Activated naive CD4-positive, alpha-beta T cell treated with anti-CD3 and anti-CD28 coated beads for 36 hours (primary cell): ENCODE measurements at regions not wholly inside any gene's neighbourhood (a gene's known extent, or its start where the extent isn't known, plus 50 kb on each side); places are given as distances from the start of the nearest gene placed in this dataset.

Source experiments
- CTCF ChIA-PET: fragments of 350-600 bp; sonication (Branson Sonifier 250); formaldehyde crosslinking; loops from one replicate; lab custom pipeline; 2021; ENCODE audit warnings: antibody characterized with exemption; lab: Charles Lee
- DNase-seq: peaks from one replicate; pipeline ENCODE4 v3.0.0-alpha.2; 2020
- H3K27ac Mint-ChIP-seq: one replicate; pipeline ENCODE4 v1.8.0; 2021; ENCODE audit warnings: mild to moderate bottlenecking, mixed read lengths
- H3K27me3 Mint-ChIP-seq: one replicate; pipeline ENCODE4 v1.8.0; 2021; ENCODE audit warnings: low read depth, mixed read lengths
- H3K36me3 Mint-ChIP-seq: one replicate; pipeline ENCODE4 v1.8.0; 2021; ENCODE audit warnings: low read depth, mixed read lengths
- H3K4me1 Mint-ChIP-seq: one replicate; pipeline ENCODE4 v1.8.0; 2021; ENCODE audit warnings: low read depth, mixed read lengths
- H3K4me3 Mint-ChIP-seq: one replicate; pipeline ENCODE4 v1.8.0; 2021; ENCODE audit warnings: mild to moderate bottlenecking, moderate library complexity, mixed read lengths
- H3K9me3 Mint-ChIP-seq: one replicate; pipeline ENCODE4 v1.8.0; 2021; ENCODE audit warnings: mixed read lengths
- intact Hi-C: fragments of 100-400 bp; cut with micrococcal nuclease; formaldehyde crosslinking; loops from one replicate; pipeline ENCODE4 v1.15.1; 2023

- Mint-ChIP-seq H3K4me1 (peaks cover 8% of the 10 kb centered on the region), H3K27ac (no peak overlapping the region), H3K4me3 (no peak overlapping the region), H3K9me3 (no peaks in the 10 kb centered on the region), H3K27me3 (no peaks in the 10 kb centered on the region), H3K36me3 (no peaks in the 10 kb centered on the region)
- intact Hi-C loops = no loop called here
- CTCF ChIA-PET = interaction anchor here (0.5 to 1.1 kb wide), 2 partner anchors 16 to 621 kb away, joined by 3 to 5 read pairs; no protein-coding TSS in a partner anchor
- DNase-seq = no peak
Measured at GRCh38 chr2:43078301-43078700, 148.1 kb downstream of the ZFP36L2 start.

GRCh38 chr2:43077876-43078275 is 148.5 kb downstream of the ZFP36L2 start:
- Mint-ChIP-seq H3K9me3 (no peaks in the 10 kb centered on the region), H3K27me3 (no peaks in the 10 kb centered on the region), H3K4me1 (peaks cover 8% of the 10 kb centered on the region), H3K4me3 (no peak overlapping the region), H3K36me3 (no peaks in the 10 kb centered on the region), H3K27ac (no peak overlapping the region)
- intact Hi-C loops = no loop called here
- DNase-seq = no peak
- CTCF ChIA-PET = interaction anchor here (0.5 to 1.1 kb wide), 2 partner anchors 16 to 621 kb away, joined by 3 to 5 read pairs; no protein-coding TSS in a partner anchor

DNA sequence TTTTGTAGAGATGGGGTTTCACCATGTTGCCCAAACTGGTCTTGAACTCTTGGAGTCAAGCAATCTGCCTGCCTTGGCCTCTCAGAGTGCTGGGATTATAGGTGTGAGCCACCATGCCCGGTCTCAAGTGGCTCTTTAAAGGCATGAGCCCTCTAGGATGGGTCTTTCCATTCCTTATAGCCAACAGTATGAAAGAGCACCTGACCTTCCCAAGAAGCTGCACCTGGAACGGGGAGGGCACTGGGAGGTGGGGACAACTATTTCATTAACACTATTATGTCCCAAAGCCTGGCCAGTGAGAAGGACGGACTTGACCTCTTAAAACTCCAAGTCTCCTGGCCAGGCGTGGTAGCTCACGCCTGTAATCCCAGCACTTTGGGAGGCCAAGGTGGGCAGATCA is 149.7 kb downstream of the ZFP36L2 start:
- Mint-ChIP-seq H3K27ac (no peak overlapping the region), H3K36me3 (no peaks in the 10 kb centered on the region), H3K9me3 (no peaks in the 10 kb centered on the region), H3K27me3 (no peaks in the 10 kb centered on the region), H3K4me1 (peaks cover 8% of the 10 kb centered on the region), H3K4me3 (no peak overlapping the region)
- intact Hi-C loops = no loop called here
- CTCF ChIA-PET = no interaction called here
- no peak for DNase-seq

DNA sequence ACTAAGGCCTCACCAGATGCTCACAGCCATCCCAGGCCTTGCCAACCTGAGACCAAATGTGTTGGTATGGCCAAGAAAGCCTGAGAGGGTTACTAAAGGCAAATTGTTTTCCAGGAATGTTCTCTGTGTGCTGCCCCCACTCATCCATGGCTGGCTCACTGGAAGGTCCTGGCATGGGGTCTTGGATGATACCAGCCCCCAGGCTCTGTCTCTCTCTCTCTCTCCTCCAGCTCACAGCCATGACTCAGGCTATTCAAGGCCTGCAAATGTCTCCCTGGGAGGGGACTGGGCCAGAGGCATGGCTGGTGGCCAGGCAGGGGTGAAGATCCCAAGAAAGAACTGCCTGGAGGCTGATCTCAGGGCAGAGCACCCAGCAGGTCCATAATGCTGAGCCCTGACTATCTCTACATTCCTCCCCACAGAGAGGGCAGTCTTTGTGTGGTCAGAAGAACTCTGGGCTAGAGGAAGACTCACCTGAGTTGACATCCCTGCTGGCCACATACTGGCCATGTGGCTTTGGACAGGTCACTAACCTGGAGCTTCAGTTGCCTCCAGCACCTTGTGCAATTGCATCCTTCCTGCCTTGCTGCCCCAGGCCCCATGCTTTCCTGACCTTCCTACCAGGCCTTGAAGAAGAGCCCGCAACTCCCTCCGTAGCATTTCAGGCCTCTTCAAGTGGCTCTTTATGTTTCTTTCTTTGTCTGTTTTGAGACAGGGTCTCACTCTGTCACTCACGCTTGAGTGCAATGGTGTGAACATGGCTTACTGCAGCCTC is 150.4 kb downstream of the ZFP36L2 start:
- no peak overlapping the region for H3K27ac Mint-ChIP-seq
- H3K27me3 Mint-ChIP-seq = no peaks in the 10 kb centered on the region
- no peak for DNase-seq
- no peaks in the 10 kb centered on the region for H3K9me3 Mint-ChIP-seq
- no peaks in the 10 kb centered on the region for H3K36me3 Mint-ChIP-seq
- no peak overlapping the region for H3K4me3 Mint-ChIP-seq
- intact Hi-C loops = no loop called here
- CTCF ChIA-PET = no interaction called here
- peaks cover 8% of the 10 kb centered on the region for H3K4me1 Mint-ChIP-seq

DNA sequence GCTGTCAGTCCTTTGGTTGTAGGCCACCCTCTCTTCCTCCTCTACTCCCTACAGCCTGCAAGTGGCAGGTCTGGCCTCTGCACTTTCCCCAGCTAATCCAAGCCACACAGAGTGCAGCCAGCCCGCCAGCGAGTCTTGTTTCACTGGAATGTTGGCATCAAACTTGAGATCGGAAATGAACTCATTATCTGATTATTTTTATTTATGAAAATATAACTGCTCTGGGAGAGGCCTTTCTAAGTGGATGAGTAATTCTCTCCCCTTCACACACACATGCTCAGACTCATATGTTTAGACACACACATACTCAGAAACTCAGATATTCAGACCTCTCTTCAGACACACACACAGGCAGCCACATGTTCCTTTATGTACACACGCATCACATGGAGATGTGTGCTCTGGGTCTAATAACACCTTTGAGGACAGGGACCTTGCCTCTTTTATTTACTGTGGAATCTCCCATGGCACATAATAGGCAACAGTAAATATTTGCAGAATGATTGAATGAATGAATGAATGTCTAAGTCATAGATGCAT is 151.3 kb downstream of the ZFP36L2 start:
- no peaks in the 10 kb centered on the region for H3K36me3 Mint-ChIP-seq
- intact Hi-C loops = no loop called here
- H3K9me3 Mint-ChIP-seq = no peaks in the 10 kb centered on the region
- H3K4me3 Mint-ChIP-seq = no peak overlapping the region
- CTCF ChIA-PET = no interaction called here
- H3K4me1 Mint-ChIP-seq = peaks cover 4% of the 10 kb centered on the region
- DNase-seq = no peak
- H3K27me3 Mint-ChIP-seq = no peaks in the 10 kb centered on the region
- no peak overlapping the region for H3K27ac Mint-ChIP-seq

DNA sequence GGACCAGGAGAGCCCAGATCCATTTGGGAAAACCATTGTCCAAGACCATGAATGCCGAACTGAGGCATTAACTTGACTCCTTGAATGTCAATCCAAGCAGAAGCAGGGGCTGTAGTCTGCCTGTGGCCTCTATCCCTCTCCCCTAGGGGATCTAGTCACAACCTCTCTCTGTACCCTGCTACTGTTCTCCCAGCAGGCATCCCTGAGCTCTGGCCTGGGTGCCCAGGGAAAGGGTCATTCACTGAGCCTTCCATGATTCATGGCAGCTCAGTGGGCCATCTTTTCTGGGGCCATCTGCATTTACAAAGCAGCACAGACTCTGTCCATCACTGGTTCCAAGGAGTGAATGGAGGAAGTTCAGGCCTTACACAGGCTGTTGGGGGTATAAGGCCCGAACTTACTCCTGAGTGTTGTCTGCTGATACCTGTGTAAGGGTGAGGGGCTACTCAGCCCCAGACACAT is 151.8 kb downstream of the ZFP36L2 start:
- DNase-seq = no peak
- intact Hi-C loops = no loop called here
- no peaks in the 10 kb centered on the region for H3K9me3 Mint-ChIP-seq
- no peaks in the 10 kb centered on the region for H3K27me3 Mint-ChIP-seq
- H3K4me3 Mint-ChIP-seq = no peak overlapping the region
- peaks cover under 1% of the 10 kb centered on the region for H3K4me1 Mint-ChIP-seq
- no peak overlapping the region for H3K27ac Mint-ChIP-seq
- no peaks in the 10 kb centered on the region for H3K36me3 Mint-ChIP-seq
- CTCF ChIA-PET = no interaction called here

DNA sequence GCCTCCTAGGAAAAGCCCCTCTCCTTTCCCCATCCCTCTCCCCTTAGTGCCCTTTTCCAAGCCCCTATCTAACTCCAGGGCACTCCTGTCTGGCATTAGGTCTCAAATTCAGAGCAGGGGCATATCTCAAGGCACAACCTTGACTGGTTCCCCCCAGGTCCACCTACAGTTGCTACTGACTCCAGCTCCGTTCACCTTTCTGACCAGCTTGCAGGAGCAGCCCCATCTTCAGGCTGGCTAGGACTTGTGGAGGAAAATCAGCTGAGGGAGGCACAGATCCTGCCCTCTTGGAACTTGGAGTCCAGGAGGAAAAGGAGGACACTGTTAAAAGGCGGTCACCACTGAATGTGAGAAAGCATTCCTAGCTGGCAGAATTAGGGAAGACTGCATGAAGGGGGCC is 152.4 kb downstream of the ZFP36L2 start:
- no peaks in the 10 kb centered on the region for H3K4me1 Mint-ChIP-seq
- CTCF ChIA-PET = no interaction called here
- no peak overlapping the region for H3K27ac Mint-ChIP-seq
- no peaks in the 10 kb centered on the region for H3K9me3 Mint-ChIP-seq
- H3K4me3 Mint-ChIP-seq = no peak overlapping the region
- no peak for DNase-seq
- H3K36me3 Mint-ChIP-seq = no peaks in the 10 kb centered on the region
- no peaks in the 10 kb centered on the region for H3K27me3 Mint-ChIP-seq
- intact Hi-C loops = no loop called here

DNA sequence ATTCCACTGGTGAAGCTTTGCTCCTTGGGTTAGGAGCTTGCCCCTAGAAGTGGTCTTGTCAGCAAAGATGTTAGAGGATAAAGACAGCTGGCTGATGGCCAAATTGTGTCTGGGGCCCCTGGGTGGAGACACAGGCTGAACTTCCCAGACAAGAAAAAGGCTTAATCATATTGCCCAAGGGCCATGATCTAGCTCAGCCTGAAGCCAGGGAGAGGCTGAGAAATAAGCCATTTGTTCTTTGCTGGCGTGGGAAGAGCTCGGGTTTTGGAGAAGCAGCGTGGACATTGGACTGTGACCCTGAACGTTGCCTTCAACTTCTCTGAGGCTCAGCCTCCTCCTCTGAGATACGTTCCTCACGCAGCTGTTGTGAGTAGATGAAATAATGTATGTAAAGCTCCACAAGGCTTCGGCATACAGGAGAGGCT is 153.0 kb downstream of the ZFP36L2 start:
- Mint-ChIP-seq H3K27me3 (no peaks in the 10 kb centered on the region), H3K4me1 (no peaks in the 10 kb centered on the region), H3K4me3 (no peak overlapping the region), H3K36me3 (no peaks in the 10 kb centered on the region), H3K9me3 (no peaks in the 10 kb centered on the region), H3K27ac (no peak overlapping the region)
- DNase-seq = no peak
- intact Hi-C loops = no loop called here
- CTCF ChIA-PET = no interaction called here

DNA sequence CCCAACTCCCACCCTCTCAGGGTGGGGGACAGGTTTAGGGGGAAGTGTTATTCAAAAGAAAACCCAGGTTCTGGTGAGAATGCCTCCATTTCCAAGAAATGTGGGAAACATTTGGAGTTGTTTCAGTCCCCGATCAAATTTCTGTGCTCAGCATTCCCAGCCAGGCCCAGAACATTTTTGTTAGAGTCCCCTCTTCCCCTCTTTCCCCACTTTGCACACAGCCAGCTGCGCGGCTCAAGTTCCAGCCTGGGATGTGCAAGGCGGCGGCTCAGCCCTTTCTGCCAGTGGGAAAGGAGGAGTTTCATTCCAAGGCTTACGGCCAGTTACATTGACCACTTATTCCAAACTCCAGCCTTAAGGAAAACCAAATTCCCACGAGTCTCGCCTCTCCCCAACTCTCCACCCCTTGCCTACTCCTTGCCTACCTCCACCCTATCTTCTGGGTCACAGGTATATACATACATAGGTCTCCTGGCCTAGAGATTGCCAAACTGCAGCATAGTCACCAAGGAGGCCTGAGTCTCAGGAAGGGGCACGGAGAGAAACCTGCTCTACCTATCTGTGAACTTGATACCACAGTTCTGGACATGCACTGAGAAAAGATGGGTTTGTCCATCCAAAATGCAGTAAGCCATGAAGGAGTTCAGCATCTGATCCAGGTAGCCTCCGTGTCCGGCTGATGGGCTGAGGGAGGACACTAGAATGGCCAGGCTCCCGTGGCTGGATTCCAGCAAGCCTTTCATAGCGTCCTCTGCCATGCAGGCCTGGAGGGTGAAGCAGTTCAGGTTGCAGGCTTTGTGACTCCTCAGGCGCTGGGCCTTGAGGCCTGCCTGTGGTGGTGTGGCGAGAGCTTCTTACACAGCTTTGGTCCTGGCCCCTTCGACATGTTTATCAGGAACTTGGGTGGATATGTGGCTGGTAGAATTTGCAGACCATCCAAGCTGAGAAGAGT is 154.5 kb downstream of the ZFP36L2 start:
- H3K27ac Mint-ChIP-seq = no peak overlapping the region
- intact Hi-C loops = no loop called here
- DNase-seq = no peak
- H3K27me3 Mint-ChIP-seq = no peaks in the 10 kb centered on the region
- H3K4me3 Mint-ChIP-seq = no peak overlapping the region
- H3K36me3 Mint-ChIP-seq = no peaks in the 10 kb centered on the region
- CTCF ChIA-PET = no interaction called here
- H3K4me1 Mint-ChIP-seq = no peaks in the 10 kb centered on the region
- no peaks in the 10 kb centered on the region for H3K9me3 Mint-ChIP-seq

DNA sequence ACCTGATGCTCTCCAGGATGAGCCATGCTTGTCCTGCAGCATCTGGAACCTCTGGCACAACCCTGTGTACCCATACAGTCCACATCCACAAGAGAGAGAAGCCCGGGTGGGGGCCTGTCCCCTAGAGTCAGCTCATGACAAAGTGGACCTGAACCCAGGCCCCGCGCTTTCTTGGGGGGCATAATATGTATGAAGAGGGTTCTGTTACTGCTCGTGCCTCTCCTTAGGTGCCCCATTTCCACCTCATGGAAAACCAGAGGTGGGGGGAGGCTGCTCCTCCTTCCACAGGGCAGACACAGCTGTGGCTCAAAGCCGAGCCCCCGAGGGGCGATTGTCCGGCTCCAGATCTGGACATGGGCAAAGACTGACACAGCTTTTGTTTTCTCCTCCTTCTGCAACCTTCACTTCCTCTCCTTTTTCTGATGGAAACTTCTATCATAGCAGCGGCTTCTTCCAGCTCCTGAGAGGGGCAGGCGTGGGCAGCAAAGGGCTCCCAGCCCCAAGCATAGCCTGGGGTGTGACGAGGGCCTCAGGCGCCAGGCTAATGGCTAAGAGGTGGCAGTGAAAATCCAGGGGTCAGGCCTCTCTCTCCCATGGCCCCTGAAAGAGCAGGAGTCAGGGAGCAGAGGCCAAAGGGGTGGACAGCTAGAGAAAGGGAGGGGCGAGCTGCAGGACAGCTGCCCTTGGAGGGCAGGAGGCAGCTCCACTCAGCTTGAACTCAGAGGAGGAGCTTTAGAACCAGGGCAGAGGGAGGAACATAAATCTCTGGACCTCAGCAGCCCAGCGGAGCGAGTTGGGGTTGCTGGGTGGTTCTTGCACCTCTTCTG is 155.5 kb downstream of the ZFP36L2 start:
- Mint-ChIP-seq H3K27ac (no peak overlapping the region), H3K9me3 (no peaks in the 10 kb centered on the region), H3K4me3 (no peak overlapping the region), H3K27me3 (no peaks in the 10 kb centered on the region), H3K4me1 (no peaks in the 10 kb centered on the region), H3K36me3 (no peaks in the 10 kb centered on the region)
- DNase-seq = no peak
- CTCF ChIA-PET = no interaction called here
- intact Hi-C loops = no loop called here

DNA sequence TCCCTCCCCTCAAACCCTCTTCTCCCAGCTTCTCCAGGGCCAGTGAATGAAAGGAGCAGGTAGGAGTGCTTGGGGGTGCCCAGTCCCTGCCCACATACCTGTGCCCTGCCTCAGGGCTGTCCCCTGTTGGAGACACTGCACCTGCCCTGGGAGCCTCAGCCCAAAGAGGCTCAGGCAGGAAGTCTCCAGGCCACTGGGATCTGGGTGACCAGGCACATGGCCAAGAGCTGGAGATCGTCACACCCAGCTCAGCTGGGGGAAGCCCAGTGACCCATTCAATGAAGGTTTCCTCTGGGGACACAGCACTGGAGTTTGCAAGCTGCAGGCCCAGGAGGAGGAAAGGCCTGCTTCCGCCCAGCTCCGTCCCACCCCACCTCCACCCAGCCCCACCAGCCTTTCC is 156.4 kb downstream of the ZFP36L2 start:
- no peaks in the 10 kb centered on the region for H3K27me3 Mint-ChIP-seq
- no peak for DNase-seq
- CTCF ChIA-PET = no interaction called here
- H3K9me3 Mint-ChIP-seq = no peaks in the 10 kb centered on the region
- H3K27ac Mint-ChIP-seq = no peak overlapping the region
- no peak overlapping the region for H3K4me3 Mint-ChIP-seq
- no peaks in the 10 kb centered on the region for H3K36me3 Mint-ChIP-seq
- intact Hi-C loops = no loop called here
- no peaks in the 10 kb centered on the region for H3K4me1 Mint-ChIP-seq
